ENCODE measurements at regions not wholly inside any gene's neighbourhood (a gene's known extent, or its start where the extent isn't known, plus 50 kb on each side); places are given as distances from the start of the nearest gene placed in this dataset.

DNA sequence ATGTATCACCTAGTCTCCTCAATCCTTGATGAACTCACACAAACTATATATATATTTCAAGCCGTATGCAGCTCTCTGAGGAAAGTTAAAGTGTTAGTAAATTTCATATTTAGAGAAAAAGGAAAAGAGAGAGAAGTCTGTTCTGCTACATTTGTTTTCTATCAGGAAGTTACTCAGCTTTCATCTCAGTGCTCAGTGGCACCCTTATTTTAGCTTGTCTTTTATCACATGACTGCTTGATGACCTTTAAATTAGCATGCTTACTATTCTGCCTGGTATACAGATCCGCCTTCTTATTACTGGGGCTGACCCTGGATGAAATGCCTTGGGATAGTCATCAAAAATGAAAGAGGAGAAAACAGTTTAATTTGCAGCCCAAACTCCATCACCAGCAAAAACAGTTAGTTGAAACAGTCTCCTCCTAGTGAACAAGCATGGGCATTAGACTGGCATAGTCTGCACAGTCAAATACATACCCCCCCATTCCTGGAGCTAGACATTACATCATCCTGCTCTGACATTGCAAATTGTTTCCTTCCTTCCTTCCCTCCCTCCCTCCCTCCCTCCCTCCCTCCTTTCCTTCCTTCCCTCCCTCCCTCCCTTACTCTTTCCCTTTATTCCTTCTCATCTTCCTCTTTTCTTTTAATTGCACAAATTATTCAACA, 215.7 kb downstream of the TMEM182 start (continued):
- TF ChIP-seq NANOG (IDR thresholded peaks at IDR 0.05; ENCODE audit: borderline replicate concordance) (no peak), POLR2AphosphoS5 (IDR thresholded peaks at IDR 0.05; ENCODE audit: low read depth) (no peak)
- TF ChIP-seq, protein P1, sequence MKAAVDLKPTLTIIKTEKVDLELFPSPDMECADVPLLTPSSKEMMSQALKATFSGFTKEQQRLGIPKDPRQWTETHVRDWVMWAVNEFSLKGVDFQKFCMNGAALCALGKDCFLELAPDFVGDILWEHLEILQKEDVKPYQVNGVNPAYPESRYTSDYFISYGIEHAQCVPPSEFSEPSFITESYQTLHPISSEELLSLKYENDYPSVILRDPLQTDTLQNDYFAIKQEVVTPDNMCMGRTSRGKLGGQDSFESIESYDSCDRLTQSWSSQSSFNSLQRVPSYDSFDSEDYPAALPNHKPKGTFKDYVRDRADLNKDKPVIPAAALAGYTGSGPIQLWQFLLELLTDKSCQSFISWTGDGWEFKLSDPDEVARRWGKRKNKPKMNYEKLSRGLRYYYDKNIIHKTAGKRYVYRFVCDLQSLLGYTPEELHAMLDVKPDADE (IDR thresholded peaks at IDR 0.05), result no peak

DNA sequence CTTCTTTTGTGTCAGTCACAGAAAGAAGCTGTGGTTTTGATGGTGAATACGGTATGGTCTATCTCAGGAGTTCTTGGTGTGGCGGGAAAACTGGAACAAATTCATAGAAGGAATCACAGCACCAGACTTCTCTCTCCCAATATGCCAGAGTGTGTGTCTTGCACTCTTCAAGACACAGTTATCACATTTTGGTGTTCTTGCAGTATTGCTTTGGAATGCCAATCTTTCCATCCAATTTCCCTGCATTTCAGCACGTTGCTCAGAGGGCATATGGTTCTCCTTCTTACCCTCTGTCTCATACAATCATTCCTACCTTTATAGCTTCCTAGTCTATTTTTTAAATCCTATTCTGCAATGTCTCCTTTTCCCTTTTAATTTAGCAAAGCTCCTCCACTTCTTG, 216.3 kb downstream of the TMEM182 start:
- H3F3A ChIP-seq (replicated peaks; ENCODE audit: low read depth), result no peaks in the 10 kb centered on the region
- TF ChIP-seq, protein P1 (IDR thresholded peaks at IDR 0.05), result no peak
- no peak overlapping the region for H3K4me3 Mint-ChIP-seq
- H3K36me3 ChIP-seq (ENCODE audit: insufficient read depth), result no peaks in the 10 kb centered on the region
- no peaks in the 10 kb centered on the region; the same call in 1 of the 2 replicates for H3K9me2 ChIP-seq (ENCODE audit: insufficient read depth)
- no peaks in the 10 kb centered on the region for H3K36me3 Mint-ChIP-seq (ENCODE audit: low read depth)
- H3K4me1 ChIP-seq (ENCODE audit: insufficient read depth), result no peaks in the 10 kb centered on the region; the same call in 1 of the 2 replicates
- no peak overlapping the region for H2AFZ ChIP-seq
- no peaks in the 10 kb centered on the region for H3K27me3 ChIP-seq (ENCODE audit: insufficient read depth)
- H3K27ac Mint-ChIP-seq, result no peak overlapping the region
- no peaks in the 10 kb centered on the region for H3K9me3 Mint-ChIP-seq
- no peaks in the 10 kb centered on the region for H3K79me2 ChIP-seq (replicated peaks; ENCODE audit: insufficient read depth)
- ATAC-seq (no peak), DNase-seq (ENCODE audit: low spot score) (no peak)
- peaks cover 2% of the 10 kb centered on the region for H3K27me3 Mint-ChIP-seq (ENCODE audit: insufficient read depth, low read depth, poor library complexity)
- no peaks in the 10 kb centered on the region for H4K20me1 ChIP-seq (replicated peaks; ENCODE audit: insufficient read depth)
- peaks cover 27% of the 10 kb centered on the region for H3K4me1 Mint-ChIP-seq
- no peak overlapping the region for H3K4me2 ChIP-seq
- no peak overlapping the region for H3K27ac ChIP-seq (ENCODE audit: low read depth)
- no peak overlapping the region for H3K4me3 ChIP-seq

DNA sequence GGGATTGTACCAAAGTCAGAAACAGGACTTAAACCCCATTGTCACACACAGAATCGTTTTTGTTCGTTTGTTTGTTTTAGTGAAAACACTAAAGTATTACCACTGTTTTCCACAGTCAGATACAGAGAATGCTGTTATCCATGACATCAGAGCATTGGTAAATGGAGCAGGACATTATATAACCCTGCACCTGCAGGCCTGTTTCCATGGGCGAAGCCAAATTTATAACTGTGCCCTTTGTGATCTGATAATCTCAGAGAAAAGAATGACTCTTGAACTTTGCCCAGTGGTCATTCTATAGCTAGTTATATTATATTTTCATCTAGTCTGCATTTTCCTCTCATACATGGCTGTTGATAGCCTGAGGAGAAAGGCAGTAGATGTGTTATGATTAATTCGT, 217.6 kb downstream of the TMEM182 start:
- H3K27me3 Mint-ChIP-seq (ENCODE audit: insufficient read depth, low read depth, poor library complexity), result peaks cover 2% of the 10 kb centered on the region
- H3K27ac Mint-ChIP-seq, result no peak overlapping the region
- no peak overlapping the region for H3K4me3 Mint-ChIP-seq
- TF ChIP-seq, protein P2, sequence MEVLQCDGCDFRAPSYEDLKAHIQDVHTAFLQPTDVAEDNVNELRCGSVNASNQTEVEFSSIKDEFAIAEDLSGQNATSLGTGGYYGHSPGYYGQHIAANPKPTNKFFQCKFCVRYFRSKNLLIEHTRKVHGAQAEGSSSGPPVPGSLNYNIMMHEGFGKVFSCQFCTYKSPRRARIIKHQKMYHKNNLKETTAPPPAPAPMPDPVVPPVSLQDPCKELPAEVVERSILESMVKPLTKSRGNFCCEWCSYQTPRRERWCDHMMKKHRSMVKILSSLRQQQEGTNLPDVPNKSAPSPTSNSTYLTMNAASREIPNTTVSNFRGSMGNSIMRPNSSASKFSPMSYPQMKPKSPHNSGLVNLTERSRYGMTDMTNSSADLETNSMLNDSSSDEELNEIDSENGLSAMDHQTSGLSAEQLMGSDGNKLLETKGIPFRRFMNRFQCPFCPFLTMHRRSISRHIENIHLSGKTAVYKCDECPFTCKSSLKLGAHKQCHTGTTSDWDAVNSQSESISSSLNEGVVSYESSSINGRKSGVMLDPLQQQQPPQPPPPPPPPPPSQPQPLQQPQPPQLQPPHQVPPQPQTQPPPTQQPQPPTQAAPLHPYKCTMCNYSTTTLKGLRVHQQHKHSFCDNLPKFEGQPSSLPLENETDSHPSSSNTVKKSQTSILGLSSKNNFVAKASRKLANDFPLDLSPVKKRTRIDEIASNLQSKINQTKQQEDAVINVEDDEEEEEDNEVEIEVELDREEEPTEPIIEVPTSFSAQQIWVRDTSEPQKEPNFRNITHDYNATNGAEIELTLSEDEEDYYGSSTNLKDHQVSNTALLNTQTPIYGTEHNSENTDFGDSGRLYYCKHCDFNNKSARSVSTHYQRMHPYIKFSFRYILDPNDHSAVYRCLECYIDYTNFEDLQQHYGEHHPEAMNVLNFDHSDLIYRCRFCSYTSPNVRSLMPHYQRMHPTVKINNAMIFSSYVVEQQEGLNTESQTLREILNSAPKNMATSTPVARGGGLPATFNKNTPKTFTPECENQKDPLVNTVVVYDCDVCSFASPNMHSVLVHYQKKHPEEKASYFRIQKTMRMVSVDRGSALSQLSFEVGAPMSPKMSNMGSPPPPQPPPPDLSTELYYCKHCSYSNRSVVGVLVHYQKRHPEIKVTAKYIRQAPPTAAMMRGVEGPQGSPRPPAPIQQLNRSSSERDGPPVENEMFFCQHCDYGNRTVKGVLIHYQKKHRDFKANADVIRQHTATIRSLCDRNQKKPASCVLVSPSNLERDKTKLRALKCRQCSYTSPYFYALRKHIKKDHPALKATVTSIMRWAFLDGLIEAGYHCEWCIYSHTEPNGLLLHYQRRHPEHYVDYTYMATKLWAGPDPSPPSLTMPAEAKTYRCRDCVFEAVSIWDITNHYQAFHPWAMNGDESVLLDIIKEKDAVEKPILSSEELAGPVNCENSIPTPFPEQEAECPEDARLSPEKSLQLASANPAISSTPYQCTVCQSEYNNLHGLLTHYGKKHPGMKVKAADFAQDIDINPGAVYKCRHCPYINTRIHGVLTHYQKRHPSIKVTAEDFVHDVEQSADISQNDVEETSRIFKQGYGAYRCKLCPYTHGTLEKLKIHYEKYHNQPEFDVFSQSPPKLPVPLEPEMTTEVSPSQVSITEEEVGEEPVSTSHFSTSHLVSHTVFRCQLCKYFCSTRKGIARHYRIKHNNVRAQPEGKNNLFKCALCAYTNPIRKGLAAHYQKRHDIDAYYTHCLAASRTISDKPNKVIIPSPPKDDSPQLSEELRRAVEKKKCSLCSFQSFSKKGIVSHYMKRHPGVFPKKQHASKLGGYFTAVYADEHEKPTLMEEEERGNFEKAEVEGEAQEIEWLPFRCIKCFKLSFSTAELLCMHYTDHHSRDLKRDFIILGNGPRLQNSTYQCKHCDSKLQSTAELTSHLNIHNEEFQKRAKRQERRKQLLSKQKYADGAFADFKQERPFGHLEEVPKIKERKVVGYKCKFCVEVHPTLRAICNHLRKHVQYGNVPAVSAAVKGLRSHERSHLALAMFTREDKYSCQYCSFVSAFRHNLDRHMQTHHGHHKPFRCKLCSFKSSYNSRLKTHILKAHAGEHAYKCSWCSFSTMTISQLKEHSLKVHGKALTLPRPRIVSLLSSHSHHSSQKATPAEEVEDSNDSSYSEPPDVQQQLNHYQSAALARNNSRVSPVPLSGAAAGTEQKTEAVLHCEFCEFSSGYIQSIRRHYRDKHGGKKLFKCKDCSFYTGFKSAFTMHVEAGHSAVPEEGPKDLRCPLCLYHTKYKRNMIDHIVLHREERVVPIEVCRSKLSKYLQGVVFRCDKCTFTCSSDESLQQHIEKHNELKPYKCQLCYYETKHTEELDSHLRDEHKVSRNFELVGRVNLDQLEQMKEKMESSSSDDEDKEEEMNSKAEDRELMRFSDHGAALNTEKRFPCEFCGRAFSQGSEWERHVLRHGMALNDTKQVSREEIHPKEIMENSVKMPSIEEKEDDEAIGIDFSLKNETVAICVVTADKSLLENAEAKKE (CRISPR knock-in tag; IDR thresholded peaks at IDR 0.05), result no peak
- TF ChIP-seq, protein P1 (IDR thresholded peaks at IDR 0.05), result no peak
- TF ChIP-seq EZH2 (IDR thresholded peaks at IDR 0.05; ENCODE audit: low read depth, unreplicated experiment), result no peak
- TF ChIP-seq CREB1 (CRISPR knock-in tag; IDR thresholded peaks at IDR 0.05; ENCODE audit: low read depth), result no peak
- TF ChIP-seq ZNF114 (CRISPR knock-in tag; IDR thresholded peaks at IDR 0.05), result no peak
- TF ChIP-seq JUNB (IDR thresholded peaks at IDR 0.05; ENCODE audit: unreplicated experiment), result no peak
- no peak for TF ChIP-seq NANOG (IDR thresholded peaks at IDR 0.05; ENCODE audit: borderline replicate concordance)
- no peak for TF ChIP-seq POLR2AphosphoS5 (IDR thresholded peaks at IDR 0.05; ENCODE audit: low read depth)
- no peak for TF ChIP-seq STAT1 (IDR thresholded peaks at IDR 0.05; ENCODE audit: unreplicated experiment)

More for the DNA sequence above, 217.6 kb downstream of the TMEM182 start:
- Histone ChIP-seq H4K20me1 (replicated peaks; ENCODE audit: insufficient read depth) (no peaks in the 10 kb centered on the region), H3K9me2 (ENCODE audit: insufficient read depth) (no peaks in the 10 kb centered on the region; the same call in 1 of the 2 replicates), H3K79me2 (replicated peaks; ENCODE audit: insufficient read depth) (no peaks in the 10 kb centered on the region), H3F3A (replicated peaks; ENCODE audit: low read depth) (no peaks in the 10 kb centered on the region), H2AFZ (no peak overlapping the region), H3K27me3 (ENCODE audit: insufficient read depth) (no peaks in the 10 kb centered on the region), H3K36me3 (ENCODE audit: insufficient read depth) (no peaks in the 10 kb centered on the region), H3K27ac (ENCODE audit: low read depth) (no peak overlapping the region), H3K4me2 (no peak overlapping the region), H3K4me3 (no peak overlapping the region), H3K4me1 (ENCODE audit: insufficient read depth) (no peaks in the 10 kb centered on the region; the same call in 1 of the 2 replicates)
- Mint-ChIP-seq H3K4me1 (peaks cover 27% of the 10 kb centered on the region), H3K36me3 (ENCODE audit: low read depth) (no peaks in the 10 kb centered on the region), H3K9me3 (no peaks in the 10 kb centered on the region)
- DNase-seq (ENCODE audit: low spot score) (no peak), ATAC-seq (no peak)

All from GM23338 (cell line).